ENCODE measurements at regions not wholly inside any gene's neighbourhood (a gene's known extent, or its start where the extent isn't known, plus 50 kb on each side); places are given as distances from the start of the nearest gene placed in this dataset.

DNA sequence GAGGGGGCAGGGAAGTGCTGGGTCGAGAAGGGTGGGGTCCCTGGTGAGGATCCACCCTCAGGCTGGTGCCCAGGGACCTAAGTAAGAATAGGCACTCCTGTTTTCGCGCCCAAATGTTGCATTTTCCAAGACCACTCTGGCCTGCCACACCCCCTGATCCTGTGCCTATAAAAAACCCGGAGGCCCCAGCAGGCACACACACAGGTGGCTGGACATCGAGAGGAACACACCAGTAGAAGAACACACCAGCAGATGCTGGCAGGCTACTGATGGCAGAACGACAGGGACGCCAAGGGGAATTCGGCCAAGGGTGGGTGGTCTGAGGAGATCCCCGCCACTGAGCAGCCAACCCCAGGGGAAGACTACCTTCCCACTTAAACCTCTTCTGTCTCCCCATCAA lies 633.9 kb upstream of the POT1 start:
- DNase-seq (ENCODE audit: low read depth) = no peak

DNA sequence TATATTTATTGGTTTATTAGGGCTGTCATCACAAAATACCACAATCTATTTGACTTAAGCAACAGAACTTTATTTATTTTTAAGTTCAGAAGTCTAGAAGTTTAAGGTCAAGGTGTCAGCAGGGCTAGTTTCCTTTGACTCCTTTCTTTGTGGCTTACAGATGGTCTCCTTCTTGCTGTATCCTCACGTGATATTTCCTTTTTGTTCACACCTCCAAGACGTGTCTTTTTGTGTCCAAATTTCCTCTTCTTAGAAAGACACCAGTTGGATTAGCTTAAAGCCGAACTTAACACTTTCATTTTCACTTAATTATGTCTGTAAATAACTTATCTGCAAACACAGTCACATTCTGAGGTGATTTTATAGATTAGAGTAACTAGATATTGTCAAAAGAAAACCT lies 631.4 kb upstream of the POT1 start:
- no peak for DNase-seq (ENCODE audit: low read depth)

DNA sequence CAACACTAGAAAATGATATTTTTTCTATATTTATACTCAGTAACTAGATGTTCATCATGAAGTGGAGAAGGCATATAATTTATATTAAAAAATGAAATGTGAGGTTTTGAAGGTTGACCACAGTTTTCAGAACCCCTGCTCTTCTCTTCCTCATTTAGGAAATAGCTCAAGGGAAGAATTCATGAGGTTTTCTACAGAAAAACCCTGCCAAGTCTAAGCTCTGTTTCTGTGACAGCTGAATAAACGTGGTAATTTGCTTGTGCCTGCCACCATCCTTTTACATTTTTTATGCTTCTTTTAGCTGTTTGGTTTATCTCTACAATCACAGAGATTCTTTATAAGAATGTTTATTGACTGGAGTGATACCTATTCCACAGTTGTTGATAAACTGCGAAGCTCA lies 630.3 kb upstream of the POT1 start:
- DNase-seq (ENCODE audit: low read depth) = no peak

GRCh38 chr7:125555916-125556315 lies 626.3 kb upstream of the POT1 start:
- no peak for DNase-seq (ENCODE audit: low read depth)

DNA sequence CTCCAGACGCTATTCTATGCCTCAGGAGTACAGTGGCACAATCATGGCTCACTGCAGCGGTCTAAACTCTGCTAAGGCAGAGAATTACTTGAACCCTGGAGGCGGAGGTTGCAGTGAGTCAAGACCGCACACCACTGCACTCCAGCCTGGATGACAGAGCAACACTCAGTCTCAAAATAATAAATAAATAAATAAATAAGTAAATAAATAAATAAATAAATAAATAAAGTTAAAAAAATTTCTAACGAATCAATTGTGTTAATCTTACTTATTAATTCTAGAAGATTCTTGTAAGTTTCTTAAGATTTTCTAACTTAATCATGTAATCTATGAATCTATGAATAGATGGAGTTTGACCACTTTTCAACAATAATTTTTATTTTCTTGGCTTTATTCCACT lies 621.4 kb upstream of the POT1 start:
- DNase-seq (ENCODE audit: low read depth) = no peak

GRCh38 chr7:125547505-125547904 lies 617.9 kb upstream of the POT1 start:
- no peak for DNase-seq (ENCODE audit: low read depth)

- DNase-seq (ENCODE audit: low read depth) = no peak
Observed at GRCh38 chr7:125530553-125530952, 600.9 kb upstream of the POT1 start.

GRCh38 chr7:125529249-125529648 lies 599.6 kb upstream of the POT1 start:
- no peak for DNase-seq (ENCODE audit: low read depth)

DNA sequence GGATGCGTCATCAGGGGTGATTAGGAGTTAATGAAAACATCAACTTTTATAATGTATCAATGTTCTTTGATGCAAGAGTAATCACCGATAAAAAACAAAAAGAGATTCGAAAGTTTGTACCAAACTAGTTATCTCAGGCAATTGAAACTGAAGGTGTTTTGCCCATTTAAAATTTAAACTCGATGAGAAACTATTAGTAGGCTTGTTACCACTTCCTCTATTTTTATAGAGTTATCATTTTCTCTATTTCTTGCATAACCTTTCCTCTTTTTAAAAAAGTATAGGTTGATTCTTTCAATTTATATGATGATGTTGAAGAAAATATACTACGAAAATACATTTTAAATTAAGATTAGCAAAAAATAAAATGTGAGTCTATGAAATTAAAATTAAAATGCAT lies 597.3 kb upstream of the POT1 start:
- DNase-seq (ENCODE audit: low read depth) = no peak

DNA sequence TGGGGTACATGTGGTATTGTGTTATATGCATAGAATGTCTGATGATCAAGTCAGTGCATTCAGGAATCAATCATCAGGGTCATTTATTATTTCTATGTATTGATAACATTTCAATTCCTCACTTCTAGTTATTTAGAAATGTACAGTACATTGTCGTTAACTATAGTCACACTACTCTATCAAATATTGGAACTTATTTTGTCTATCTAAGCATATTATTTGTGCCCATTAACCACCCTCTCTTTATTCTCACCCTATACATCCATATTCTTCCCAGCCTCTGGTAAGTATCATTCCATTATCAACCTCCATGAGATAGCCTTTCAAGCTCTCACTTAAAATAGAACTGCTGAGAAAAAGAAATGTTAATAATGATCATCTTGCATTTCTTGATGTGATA lies 596.5 kb upstream of the POT1 start:
- no peak for DNase-seq (ENCODE audit: low read depth)

- no peak for DNase-seq (ENCODE audit: low read depth)
Observed at GRCh38 chr7:125516194-125516593, 586.6 kb upstream of the POT1 start.

DNA sequence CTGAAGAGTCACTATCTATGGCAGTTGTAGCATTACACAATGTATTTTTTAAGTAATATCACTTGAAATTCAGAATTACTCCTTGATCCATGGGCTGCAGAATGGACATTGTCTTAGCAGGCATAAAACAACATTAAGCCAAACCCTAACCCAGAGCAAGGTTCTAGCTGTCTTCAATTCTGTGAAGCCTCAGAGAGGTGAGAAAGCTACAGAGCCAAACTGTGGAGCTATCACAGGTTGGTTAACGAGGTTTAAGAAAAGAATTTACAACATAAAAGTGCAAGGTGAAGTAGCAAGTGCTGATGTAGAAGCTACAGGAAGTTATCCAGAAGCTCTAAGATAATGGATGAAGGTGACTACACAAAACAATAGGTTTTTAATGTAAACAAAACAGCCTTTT lies 582.7 kb upstream of the POT1 start:
- no peak for DNase-seq (ENCODE audit: low read depth)

DNA sequence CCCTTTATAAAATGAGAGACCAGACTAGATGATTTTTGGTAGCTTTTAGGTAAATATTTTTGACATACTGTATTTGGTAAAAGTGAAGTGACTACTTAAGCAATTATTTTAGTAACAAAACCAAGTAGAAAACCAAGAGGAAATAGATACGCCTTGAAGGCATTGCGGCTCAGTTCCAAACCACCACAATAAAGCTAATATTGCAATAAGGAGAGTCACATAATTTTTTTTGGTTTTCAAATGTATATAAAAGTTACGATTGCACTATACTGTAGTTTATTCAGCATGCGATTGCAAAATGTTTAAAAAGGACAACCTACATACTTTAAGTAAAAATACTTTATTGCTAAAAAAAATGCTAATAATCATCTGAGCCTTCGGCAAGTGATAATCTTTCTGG lies 581.7 kb upstream of the POT1 start:
- no peak for DNase-seq (ENCODE audit: low read depth)

GRCh38 chr7:125506331-125506730 lies 576.7 kb upstream of the POT1 start:
- no peak for DNase-seq (ENCODE audit: low read depth)

DNA sequence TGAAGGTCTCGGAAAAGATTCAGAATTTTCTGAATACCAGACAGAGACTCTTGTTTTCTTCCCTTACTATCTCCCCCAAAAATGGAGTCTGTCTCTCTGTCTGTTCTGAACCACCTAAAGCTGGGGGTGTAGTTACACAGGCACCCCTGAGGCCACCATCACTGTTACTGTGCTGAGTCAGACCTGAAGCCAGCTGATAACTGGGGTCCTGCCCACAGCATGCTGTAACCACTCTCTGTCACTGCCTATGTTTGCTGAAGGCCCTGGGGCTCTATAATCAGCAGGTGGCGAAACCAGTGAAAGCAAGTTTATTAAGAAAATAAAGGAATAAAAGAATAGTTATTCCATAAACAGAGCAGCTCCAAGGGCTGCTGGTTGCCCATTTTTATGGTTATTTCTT lies 575.2 kb upstream of the POT1 start:
- no peak for DNase-seq (ENCODE audit: low read depth)

- DNase-seq (ENCODE audit: low read depth) = no peak
Observed at GRCh38 chr7:125495997-125496396, 566.4 kb upstream of the POT1 start.

- no peak for DNase-seq (ENCODE audit: low read depth)
Observed at GRCh38 chr7:125492521-125492920, 562.9 kb upstream of the POT1 start.

GRCh38 chr7:125491137-125491536 lies 561.5 kb upstream of the POT1 start:
- DNase-seq (ENCODE audit: low read depth) = no peak

- DNase-seq (ENCODE audit: low read depth) = no peak
Observed at GRCh38 chr7:125490167-125490566, 560.5 kb upstream of the POT1 start.

- DNase-seq (ENCODE audit: low read depth) = no peak
Observed at GRCh38 chr7:125485223-125485622, 555.6 kb upstream of the POT1 start.

- DNase-seq (ENCODE audit: low read depth) = no peak
Observed at GRCh38 chr7:125484755-125485154, 555.1 kb upstream of the POT1 start.

DNA sequence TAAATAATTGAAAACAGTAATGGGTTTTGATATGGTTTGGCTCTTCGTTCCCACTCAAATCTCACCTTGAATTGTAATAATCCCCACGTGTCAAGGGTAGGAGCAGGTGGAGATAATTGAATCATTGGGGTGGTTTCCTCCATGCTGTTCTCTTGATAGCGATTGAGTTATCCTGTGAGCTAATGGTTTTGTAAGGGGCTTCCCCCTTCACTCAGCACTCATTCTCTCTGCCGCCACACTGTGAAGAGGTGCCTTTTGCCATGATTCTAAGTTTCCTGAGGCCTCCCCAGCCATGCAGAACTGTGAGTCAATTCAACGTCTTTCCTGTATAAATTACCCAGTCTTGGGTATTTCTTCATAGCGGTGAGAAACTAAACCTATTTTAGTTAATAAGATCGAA lies 551.7 kb upstream of the POT1 start:
- no peak for DNase-seq (ENCODE audit: low read depth)

GRCh38 chr7:125480762-125481161 lies 551.1 kb upstream of the POT1 start:
- DNase-seq (ENCODE audit: low read depth) = no peak

DNA sequence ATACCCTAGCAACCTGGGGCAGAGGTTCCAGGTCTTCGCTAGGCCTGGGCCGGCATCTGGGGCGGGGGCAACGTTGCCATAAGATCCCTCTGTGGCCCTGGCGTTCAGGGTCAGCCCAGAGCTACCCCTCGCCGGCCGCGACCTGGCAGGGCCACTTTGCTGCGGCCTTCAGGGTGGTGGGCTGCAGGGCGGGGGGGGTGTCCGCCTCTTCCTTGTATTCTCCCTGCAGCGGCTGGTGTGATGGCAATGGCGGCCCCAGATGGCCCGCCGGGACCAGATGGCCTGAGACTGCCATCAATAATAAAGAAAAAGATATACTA lies 539.2 kb upstream of the POT1 start:
- no peak for DNase-seq (ENCODE audit: low read depth)

GRCh38 chr7:125467996-125468854 lies 538.6 kb upstream of the POT1 start:
- no peak for DNase-seq (ENCODE audit: low read depth)

Measured in CMK (cell line).